Mammary epithelial cell (primary cell): ENCODE measurements at regions not wholly inside any gene's neighbourhood (a gene's known extent, or its start where the extent isn't known, plus 50 kb on each side); places are given as distances from the start of the nearest gene placed in this dataset.

ENCODE experiments used
- EZH2 ChIP-seq: IDR thresholded peaks from 2 replicates; pipeline ENCODE4 v1.6.1; 2012; ENCODE audit warnings: low read length, inconsistent platforms, borderline replicate concordance
- TF ChIP-seq, protein P1 (sequence below), 2 donors: IDR thresholded peaks in 1 of 2; conservative IDR thresholded peaks in 1 of 2; 2 replicates each; pipeline ENCODE4 v1.5.1; 2011 to 2012; ENCODE audit warnings: inconsistent platforms in 2 of 2, low read length in 2 of 2, mild to moderate bottlenecking in 2 of 2, control low read depth in 1 of 2, low read depth in 1 of 2; ENCODE audit not compliant: insufficient read depth in 1 of 2; ENCODE audit errors: extremely low read depth in 1 of 2

DNA sequence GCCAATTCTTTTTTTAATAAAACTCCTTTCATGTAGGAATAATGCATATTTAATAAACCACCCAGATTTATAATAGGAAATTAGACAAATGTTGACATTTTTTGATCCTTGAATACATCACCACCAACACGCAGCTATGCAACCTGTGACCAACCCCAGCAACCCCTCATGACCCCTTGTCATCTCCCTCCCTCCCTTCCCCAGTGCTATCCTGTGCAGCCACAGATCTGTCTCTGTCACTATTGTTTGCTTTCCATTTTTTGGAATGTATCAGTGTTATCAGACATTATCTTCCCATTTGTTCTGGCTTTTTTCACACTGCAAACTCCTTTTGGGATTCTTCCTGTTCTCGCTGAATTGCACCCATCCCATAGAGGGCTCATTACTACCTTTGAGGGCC lies 114.1 kb downstream of the VPREB1 start:
- TF ChIP-seq, protein P1, sequence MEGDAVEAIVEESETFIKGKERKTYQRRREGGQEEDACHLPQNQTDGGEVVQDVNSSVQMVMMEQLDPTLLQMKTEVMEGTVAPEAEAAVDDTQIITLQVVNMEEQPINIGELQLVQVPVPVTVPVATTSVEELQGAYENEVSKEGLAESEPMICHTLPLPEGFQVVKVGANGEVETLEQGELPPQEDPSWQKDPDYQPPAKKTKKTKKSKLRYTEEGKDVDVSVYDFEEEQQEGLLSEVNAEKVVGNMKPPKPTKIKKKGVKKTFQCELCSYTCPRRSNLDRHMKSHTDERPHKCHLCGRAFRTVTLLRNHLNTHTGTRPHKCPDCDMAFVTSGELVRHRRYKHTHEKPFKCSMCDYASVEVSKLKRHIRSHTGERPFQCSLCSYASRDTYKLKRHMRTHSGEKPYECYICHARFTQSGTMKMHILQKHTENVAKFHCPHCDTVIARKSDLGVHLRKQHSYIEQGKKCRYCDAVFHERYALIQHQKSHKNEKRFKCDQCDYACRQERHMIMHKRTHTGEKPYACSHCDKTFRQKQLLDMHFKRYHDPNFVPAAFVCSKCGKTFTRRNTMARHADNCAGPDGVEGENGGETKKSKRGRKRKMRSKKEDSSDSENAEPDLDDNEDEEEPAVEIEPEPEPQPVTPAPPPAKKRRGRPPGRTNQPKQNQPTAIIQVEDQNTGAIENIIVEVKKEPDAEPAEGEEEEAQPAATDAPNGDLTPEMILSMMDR (conservative IDR thresholded peaks at IDR 0.05 in 1 of 2, IDR thresholded peaks at IDR 0.05 in 1 of 2; ENCODE audit: extremely low read depth in 1 of 2, insufficient read depth in 1 of 2, low read depth in 1 of 2, low read length in 2 of 2) = no peak
- no peak for TF ChIP-seq EZH2
